ENCODE measurements at regions not wholly inside any gene's neighbourhood (a gene's known extent, or its start where the extent isn't known, plus 50 kb on each side); places are given as distances from the start of the nearest gene placed in this dataset.

GRCh38 chr13:97843189-97843588 lies 110.3 kb upstream of the IPO5 start:
- Histone ChIP-seq H3K79me2 (ENCODE audit: control insufficient read depth, insufficient read depth, low read length) (no peaks in the 10 kb centered on the region), H3K36me3 (ENCODE audit: control insufficient read depth in 2 of 2, insufficient read depth in 2 of 2, low read length in 1 of 2) (no peaks in the 10 kb centered on the region), H2AFZ (ENCODE audit: control insufficient read depth, low read depth, low read length) (no peak overlapping the region), H3K4me3 (no peak overlapping the region), H4K20me1 (ENCODE audit: control insufficient read depth, insufficient read depth) (no peaks in the 10 kb centered on the region), H3K9me3 (replicated peaks; ENCODE audit: control insufficient read depth, insufficient read depth, low read length) (no peaks in the 10 kb centered on the region), H3K4me2 (ENCODE audit: control insufficient read depth, insufficient read depth) (no peak overlapping the region), H3K4me1 (ENCODE audit: control insufficient read depth, insufficient read depth, low read length) (no peaks in the 10 kb centered on the region), H3K27ac (ENCODE audit: control insufficient read depth, insufficient read depth) (no peak overlapping the region), H3K9ac (ENCODE audit: control insufficient read depth, insufficient read depth, low read length) (no peak overlapping the region), H3K27me3 (replicated peaks in 1 of 2; ENCODE audit: control insufficient read depth in 2 of 2, insufficient read depth in 2 of 2, low read length in 1 of 2) (no peaks in the 10 kb centered on the region)
- no TSS peak for BruUV-seq (replicated peaks)
- RAD21 ChIA-PET (ENCODE audit: unreplicated experiment): interaction anchor here (0.6 kb wide), 1 partner anchor 1445 kb away, joined by 3 read pairs; no protein-coding TSS in a partner anchor
- TF ChIP-seq EED (IDR thresholded peaks at IDR 0.05; ENCODE audit: low read depth): no peak
- TF ChIP-seq IKZF1 (conservative IDR thresholded peaks at IDR 0.05): no peak
- no peak for TF ChIP-seq NR2C2 (IDR thresholded peaks at IDR 0.05; ENCODE audit: borderline replicate concordance, control insufficient read depth, insufficient read length, low read depth)
- TF ChIP-seq ZBTB11 (CRISPR knock-in tag; IDR thresholded peaks at IDR 0.05): no peak
- TF ChIP-seq CTCF (IDR thresholded peaks at IDR 0.05 in 2 of 3, conservative IDR thresholded peaks at IDR 0.05 in 1 of 3; ENCODE audit: control insufficient read depth in 2 of 3, extremely low read depth in 1 of 3, insufficient read depth in 1 of 3, low read depth in 3 of 3, low read length in 3 of 3): no peak
- no peak for TF ChIP-seq NRF1 (conservative IDR thresholded peaks at IDR 0.05; ENCODE audit: low read depth, low read length)
- no peak for TF ChIP-seq MYB (IDR thresholded peaks at IDR 0.05; ENCODE audit: borderline replicate concordance, low read depth, low read length)
- no peak for TF ChIP-seq BMI1 (IDR thresholded peaks at IDR 0.05; ENCODE audit: borderline replicate concordance)
- TF ChIP-seq LARP7 (IDR thresholded peaks at IDR 0.05): no peak
- TF ChIP-seq TCF7 (IDR thresholded peaks at IDR 0.05; ENCODE audit: borderline replicate concordance): no peak
- no peak for TF ChIP-seq CBX5 (IDR thresholded peaks at IDR 0.05; ENCODE audit: low read depth)
- no peak for TF ChIP-seq ZNF274 (IDR thresholded peaks at IDR 0.05; ENCODE audit: insufficient read depth, insufficient read length)
- intact Hi-C loops (cut with micrococcal nuclease; ENCODE audit: unreplicated experiment): no loop called here
- in situ Hi-C loops (cut with MboI): no loop called here
- DNase-seq (ENCODE audit: low read depth, low spot score) (no peak), FAIRE-seq (no peak), ATAC-seq (no peak)
- POLR2A ChIA-PET: no interaction called here
- WGBS (ENCODE audit: insufficient coverage, insufficient replicate concordance, low lambda C conversion rate, missing lambda C conversion rate): 88% methylated on average over 1 of the region's 1 CpG
- SMC1A ChIA-PET (ENCODE audit: uncharacterized antibody, unreplicated experiment): no interaction called here
- CTCF ChIA-PET: interaction anchor here (0.6 to 1.3 kb wide), 4 partner anchors 11 to 142 kb away, joined by 3 to 5 read pairs (median 3); no protein-coding TSS in a partner anchor

All from GM12878 (cell line).